MM.1S (cell line): ENCODE measurements at regions not wholly inside any gene's neighbourhood (a gene's known extent, or its start where the extent isn't known, plus 50 kb on each side); places are given as distances from the start of the nearest gene placed in this dataset.

Experiments used
- EZH2 ChIP-seq: fragments of 300-600 bp; sonication (generic); optimal IDR thresholded peaks from 2 replicates; pipeline ENCODE3; 2017; ENCODE audit warnings: low read depth, mild to moderate bottlenecking, antibody characterized with exemption, low read length, mixed read lengths
- TF ChIP-seq, protein P1 (sequence below): fragments of 300-600 bp; sonication (generic); IDR thresholded peaks from 2 replicates; pipeline ENCODE4 v1.5.1; 2016; ENCODE audit warnings: antibody characterized with exemption, low read length, mixed read lengths

GRCh38 chr6:25064006-25064405 lies 128.2 kb upstream of the RIPOR2 start:
- TF ChIP-seq, protein P1, sequence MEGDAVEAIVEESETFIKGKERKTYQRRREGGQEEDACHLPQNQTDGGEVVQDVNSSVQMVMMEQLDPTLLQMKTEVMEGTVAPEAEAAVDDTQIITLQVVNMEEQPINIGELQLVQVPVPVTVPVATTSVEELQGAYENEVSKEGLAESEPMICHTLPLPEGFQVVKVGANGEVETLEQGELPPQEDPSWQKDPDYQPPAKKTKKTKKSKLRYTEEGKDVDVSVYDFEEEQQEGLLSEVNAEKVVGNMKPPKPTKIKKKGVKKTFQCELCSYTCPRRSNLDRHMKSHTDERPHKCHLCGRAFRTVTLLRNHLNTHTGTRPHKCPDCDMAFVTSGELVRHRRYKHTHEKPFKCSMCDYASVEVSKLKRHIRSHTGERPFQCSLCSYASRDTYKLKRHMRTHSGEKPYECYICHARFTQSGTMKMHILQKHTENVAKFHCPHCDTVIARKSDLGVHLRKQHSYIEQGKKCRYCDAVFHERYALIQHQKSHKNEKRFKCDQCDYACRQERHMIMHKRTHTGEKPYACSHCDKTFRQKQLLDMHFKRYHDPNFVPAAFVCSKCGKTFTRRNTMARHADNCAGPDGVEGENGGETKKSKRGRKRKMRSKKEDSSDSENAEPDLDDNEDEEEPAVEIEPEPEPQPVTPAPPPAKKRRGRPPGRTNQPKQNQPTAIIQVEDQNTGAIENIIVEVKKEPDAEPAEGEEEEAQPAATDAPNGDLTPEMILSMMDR, result no peak
- TF ChIP-seq EZH2, result no peak
